ENCODE measurements at regions not wholly inside any gene's neighbourhood (a gene's known extent, or its start where the extent isn't known, plus 50 kb on each side); places are given as distances from the start of the nearest gene placed in this dataset.

- H3K4me1 ChIP-seq (ENCODE audit: control insufficient read depth in 1 of 2, extremely low read depth in 1 of 2, insufficient read depth in 2 of 2, low read length in 2 of 2): no peaks in the 10 kb centered on the region
- no peak overlapping the region for H3K4me3 Mint-ChIP-seq
- ATAC-seq (replicated peaks in 1 of 4) (no peak), DNase-seq (no peak)
- CTCF ChIA-PET: no interaction called here
- no peaks in the 10 kb centered on the region for H3K27me3 ChIP-seq (replicated peaks in 1 of 2; ENCODE audit: control insufficient read depth in 2 of 2, extremely low read depth in 1 of 2, insufficient read depth in 2 of 2, low read length in 1 of 2)
- H3K27ac ChIP-seq (ENCODE audit: low read length): no peak overlapping the region
- H3K36me3 ChIP-seq (ENCODE audit: control insufficient read depth in 2 of 2, extremely low read depth in 1 of 2, insufficient read depth in 1 of 2, low read length in 1 of 2): no peaks in the 10 kb centered on the region
- no peak overlapping the region for H3K4me3 ChIP-seq (ENCODE audit: control insufficient read depth in 1 of 2, extremely low read depth in 1 of 2, low read length in 1 of 2)
- 50% methylated on average over 1 of the region's 1 CpG for WGBS (ENCODE audit: insufficient coverage)
- H3K9me3 ChIP-seq: no peaks in the 10 kb centered on the region
- no peak overlapping the region for H3K27ac Mint-ChIP-seq
- POLR2A ChIA-PET: no interaction called here
- no peaks in the 10 kb centered on the region for H3K36me3 Mint-ChIP-seq
- H3K9me3 Mint-ChIP-seq: no peaks in the 10 kb centered on the region
- H3K27me3 Mint-ChIP-seq: peaks cover 0 to 5% of the 10 kb centered on the region in 2 donors
- no peaks in the 10 kb centered on the region for H3K4me1 Mint-ChIP-seq
Observed at GRCh38 chr2:195279840-195280427, 377.1 kb upstream of the SLC39A10 start.

- Mint-ChIP-seq H3K27me3 (peaks cover 0 to 21% of the 10 kb centered on the region in 2 donors), H3K9me3 (peaks cover 0 to 6% (median 0%) of the 10 kb centered on the region in 3 donors), H3K36me3 (no peaks in the 10 kb centered on the region), H3K4me1 (no peaks in the 10 kb centered on the region), H3K27ac (no peak overlapping the region), H3K4me3 (no peak overlapping the region)
- H3K4me1 ChIP-seq (ENCODE audit: control insufficient read depth in 1 of 2, extremely low read depth in 1 of 2, insufficient read depth in 2 of 2, low read length in 2 of 2): no peaks in the 10 kb centered on the region
- peaks cover 0 to 4% of the 10 kb centered on the region in 2 experiments for H3K27me3 ChIP-seq (replicated peaks in 1 of 2; ENCODE audit: control insufficient read depth in 2 of 2, extremely low read depth in 1 of 2, insufficient read depth in 2 of 2, low read length in 1 of 2)
- ChIA-PET CTCF (no interaction called here), POLR2A (no interaction called here)
- ATAC-seq (replicated peaks in 1 of 4): no peak
- no CpG with 5 or more reads among the region's 5 CpGs for WGBS (ENCODE audit: insufficient coverage)
- no peak overlapping the region for H3K4me3 ChIP-seq (ENCODE audit: control insufficient read depth in 1 of 2, extremely low read depth in 1 of 2, low read length in 1 of 2)
- H3K27ac ChIP-seq (ENCODE audit: low read length): no peak overlapping the region
- no peak for DNase-seq
- no peaks in the 10 kb centered on the region for H3K9me3 ChIP-seq
- no peaks in the 10 kb centered on the region for H3K36me3 ChIP-seq (ENCODE audit: control insufficient read depth in 2 of 2, extremely low read depth in 1 of 2, insufficient read depth in 1 of 2, low read length in 1 of 2)
Observed at GRCh38 chr2:195270466-195271039, 386.5 kb upstream of the SLC39A10 start.

- Histone ChIP-seq H3K27me3 (replicated peaks in 1 of 2; ENCODE audit: control insufficient read depth in 2 of 2, extremely low read depth in 1 of 2, insufficient read depth in 2 of 2, low read length in 1 of 2) (peaks cover 0 to 4% of the 10 kb centered on the region in 2 experiments), H3K9me3 (no peaks in the 10 kb centered on the region), H3K4me1 (ENCODE audit: control insufficient read depth in 1 of 2, extremely low read depth in 1 of 2, insufficient read depth in 2 of 2, low read length in 2 of 2) (no peaks in the 10 kb centered on the region), H3K36me3 (ENCODE audit: control insufficient read depth in 2 of 2, extremely low read depth in 1 of 2, insufficient read depth in 1 of 2, low read length in 1 of 2) (no peaks in the 10 kb centered on the region), H3K27ac (ENCODE audit: low read length) (no peak overlapping the region), H3K4me3 (ENCODE audit: control insufficient read depth in 1 of 2, extremely low read depth in 1 of 2, low read length in 1 of 2) (no peak overlapping the region)
- Mint-ChIP-seq H3K4me3 (no peak overlapping the region), H3K36me3 (no peaks in the 10 kb centered on the region), H3K27me3 (peaks cover 0 to 16% of the 10 kb centered on the region in 2 donors), H3K9me3 (peaks cover 0 to 6% (median 0%) of the 10 kb centered on the region in 3 donors), H3K4me1 (no peaks in the 10 kb centered on the region), H3K27ac (no peak overlapping the region)
- POLR2A ChIA-PET: no interaction called here
- 82% methylated on average over 4 of the region's 6 CpGs for WGBS (ENCODE audit: insufficient coverage)
- ATAC-seq (replicated peaks in 1 of 4) (no peak), DNase-seq (no peak)
- CTCF ChIA-PET: interaction anchor here in 1 of 2 donors (0.6 kb wide), 1 partner anchor 667 kb away, joined by 8 read pairs; no protein-coding TSS in a partner anchor
Observed at GRCh38 chr2:195269220-195269619, 387.8 kb upstream of the SLC39A10 start.

GRCh38 chr2:195257979-195258378 lies 399.0 kb upstream of the SLC39A10 start:
- no CpG with 5 or more reads among the region's 4 CpGs for WGBS (ENCODE audit: insufficient coverage)
- Mint-ChIP-seq H3K36me3 (no peaks in the 10 kb centered on the region), H3K9me3 (peaks cover 0 to 7% (median 6%) of the 10 kb centered on the region in 3 donors), H3K27ac (no peak overlapping the region), H3K4me1 (no peaks in the 10 kb centered on the region), H3K27me3 (peaks cover 0 to 3% of the 10 kb centered on the region in 2 donors), H3K4me3 (no peak overlapping the region)
- H3K4me1 ChIP-seq (ENCODE audit: control insufficient read depth in 1 of 2, extremely low read depth in 1 of 2, insufficient read depth in 2 of 2, low read length in 2 of 2): no peaks in the 10 kb centered on the region
- H3K27ac ChIP-seq (ENCODE audit: low read length): no peak overlapping the region
- H3K4me3 ChIP-seq (ENCODE audit: control insufficient read depth in 1 of 2, extremely low read depth in 1 of 2, low read length in 1 of 2): no peak overlapping the region
- no peaks in the 10 kb centered on the region for H3K36me3 ChIP-seq (ENCODE audit: control insufficient read depth in 2 of 2, extremely low read depth in 1 of 2, insufficient read depth in 1 of 2, low read length in 1 of 2)
- POLR2A ChIA-PET: interaction anchor here in 1 of 2 donors (0.6 kb wide), 1 partner anchor 85 kb away, joined by 3 read pairs; no protein-coding TSS in a partner anchor
- ATAC-seq (replicated peaks in 1 of 4): no peak
- no peaks in the 10 kb centered on the region for H3K27me3 ChIP-seq (replicated peaks in 1 of 2; ENCODE audit: control insufficient read depth in 2 of 2, extremely low read depth in 1 of 2, insufficient read depth in 2 of 2, low read length in 1 of 2)
- CTCF ChIA-PET: no interaction called here
- no peaks in the 10 kb centered on the region for H3K9me3 ChIP-seq
- DNase-seq: no peak

GRCh38 chr2:195252018-195252417 lies 405.0 kb upstream of the SLC39A10 start:
- no peaks in the 10 kb centered on the region for H3K4me1 Mint-ChIP-seq
- WGBS (ENCODE audit: insufficient coverage): 100% methylated on average over 2 of the region's 3 CpGs
- Histone ChIP-seq H3K27me3 (replicated peaks in 1 of 2; ENCODE audit: control insufficient read depth in 2 of 2, extremely low read depth in 1 of 2, insufficient read depth in 2 of 2, low read length in 1 of 2) (no peaks in the 10 kb centered on the region), H3K27ac (ENCODE audit: low read length) (no peak overlapping the region), H3K4me3 (ENCODE audit: control insufficient read depth in 1 of 2, extremely low read depth in 1 of 2, low read length in 1 of 2) (no peak overlapping the region), H3K4me1 (ENCODE audit: control insufficient read depth in 1 of 2, extremely low read depth in 1 of 2, insufficient read depth in 2 of 2, low read length in 2 of 2) (no peaks in the 10 kb centered on the region), H3K9me3 (no peaks in the 10 kb centered on the region), H3K36me3 (ENCODE audit: control insufficient read depth in 2 of 2, extremely low read depth in 1 of 2, insufficient read depth in 1 of 2, low read length in 1 of 2) (no peaks in the 10 kb centered on the region)
- ATAC-seq (replicated peaks in 1 of 4) (no peak), DNase-seq (no peak)
- H3K27ac Mint-ChIP-seq: no peak overlapping the region
- no peak overlapping the region for H3K4me3 Mint-ChIP-seq
- POLR2A ChIA-PET: no interaction called here
- CTCF ChIA-PET: no interaction called here
- H3K27me3 Mint-ChIP-seq: peaks cover 0 to 3% of the 10 kb centered on the region in 2 donors
- peaks cover 5 to 15% (median 7%) of the 10 kb centered on the region in 3 donors for H3K9me3 Mint-ChIP-seq
- H3K36me3 Mint-ChIP-seq: no peaks in the 10 kb centered on the region

- Histone ChIP-seq H3K27ac (ENCODE audit: low read length) (no peak overlapping the region), H3K4me1 (ENCODE audit: control insufficient read depth in 1 of 2, extremely low read depth in 1 of 2, insufficient read depth in 2 of 2, low read length in 2 of 2) (no peaks in the 10 kb centered on the region), H3K9me3 (peaks cover 2% of the 10 kb centered on the region), H3K4me3 (ENCODE audit: control insufficient read depth in 1 of 2, extremely low read depth in 1 of 2, low read length in 1 of 2) (no peak overlapping the region), H3K27me3 (replicated peaks in 1 of 2; ENCODE audit: control insufficient read depth in 2 of 2, extremely low read depth in 1 of 2, insufficient read depth in 2 of 2, low read length in 1 of 2) (no peaks in the 10 kb centered on the region), H3K36me3 (ENCODE audit: control insufficient read depth in 2 of 2, extremely low read depth in 1 of 2, insufficient read depth in 1 of 2, low read length in 1 of 2) (no peaks in the 10 kb centered on the region)
- Mint-ChIP-seq H3K36me3 (no peaks in the 10 kb centered on the region), H3K27ac (no peak overlapping the region), H3K9me3 (peaks cover 5 to 21% (median 12%) of the 10 kb centered on the region in 3 donors), H3K27me3 (peaks cover 0 to 3% of the 10 kb centered on the region in 2 donors), H3K4me1 (no peaks in the 10 kb centered on the region), H3K4me3 (no peak overlapping the region)
- ChIA-PET CTCF (interaction anchor here in 1 of 2 donors (0.7 kb wide), 1 partner anchor 32 kb away, joined by 3 read pairs; no protein-coding TSS in a partner anchor), POLR2A (no interaction called here)
- DNase-seq: no peak
- no peak for ATAC-seq (replicated peaks in 1 of 4)
Observed at GRCh38 chr2:195251214-195251613, 405.8 kb upstream of the SLC39A10 start.

Data from T-cell (primary cell).